ENCODE measurements at regions not wholly inside any gene's neighbourhood (a gene's known extent, or its start where the extent isn't known, plus 50 kb on each side); places are given as distances from the start of the nearest gene placed in this dataset.

GRCh38 chr18:6561862-6562291 is 147.2 kb upstream of the L3MBTL4 start:
- H3K36me3 Mint-ChIP-seq, result no peaks in the 10 kb centered on the region
- no peaks in the 10 kb centered on the region for H3K4me1 ChIP-seq (ENCODE audit: insufficient read depth, low read length)
- ChIA-PET POLR2A (ENCODE audit: partially characterized antibody) (no interaction called here), CTCF (ENCODE audit: partially characterized antibody) (no interaction called here)
- H3K27me3 ChIP-seq (ENCODE audit: insufficient read depth, low read length), result no peaks in the 10 kb centered on the region
- H3K27ac ChIP-seq (ENCODE audit: low read depth, low read length), result no peak overlapping the region
- intact Hi-C loops (cut with micrococcal nuclease), result no loop called here
- no peaks in the 10 kb centered on the region for H3K4me1 Mint-ChIP-seq
- no peaks in the 10 kb centered on the region for H3K9me3 ChIP-seq (ENCODE audit: control insufficient read depth in 1 of 2, low read length in 2 of 2)
- peaks cover 0 to 6% (median 0%) of the 10 kb centered on the region in 8 donors for H3K9me3 Mint-ChIP-seq
- no peak overlapping the region for H3K4me3 ChIP-seq (ENCODE audit: low read length in 2 of 2)
- no peak overlapping the region for H3K27ac Mint-ChIP-seq
- H3K4me3 Mint-ChIP-seq, result no peak overlapping the region
- no peaks in the 10 kb centered on the region for H3K27me3 Mint-ChIP-seq
- DNase-seq, result no peak
- H3K36me3 ChIP-seq (ENCODE audit: insufficient read depth, low read length), result no peaks in the 10 kb centered on the region

- Mint-ChIP-seq H3K27ac (no peak overlapping the region), H3K36me3 (no peaks in the 10 kb centered on the region), H3K4me3 (no peak overlapping the region), H3K9me3 (peaks cover 0 to 9% (median under 1%) of the 10 kb centered on the region in 8 donors), H3K4me1 (no peaks in the 10 kb centered on the region), H3K27me3 (no peaks in the 10 kb centered on the region)
- Histone ChIP-seq H3K9me3 (ENCODE audit: control insufficient read depth in 1 of 2, low read length in 2 of 2) (no peaks in the 10 kb centered on the region), H3K27ac (ENCODE audit: low read depth, low read length) (no peak overlapping the region), H3K36me3 (ENCODE audit: insufficient read depth, low read length) (no peaks in the 10 kb centered on the region), H3K4me1 (ENCODE audit: insufficient read depth, low read length) (no peaks in the 10 kb centered on the region), H3K4me3 (ENCODE audit: low read length in 2 of 2) (no peak overlapping the region), H3K27me3 (ENCODE audit: insufficient read depth, low read length) (no peaks in the 10 kb centered on the region)
- ChIA-PET CTCF (ENCODE audit: partially characterized antibody) (no interaction called here), POLR2A (ENCODE audit: partially characterized antibody) (no interaction called here)
- no peak for DNase-seq
- intact Hi-C loops (cut with micrococcal nuclease), result no loop called here
Measured at GRCh38 chr18:6563896-6564295, 149.2 kb upstream of the L3MBTL4 start.

GRCh38 chr18:6564950-6565814 is 150.5 kb upstream of the L3MBTL4 start:
- ChIA-PET CTCF (ENCODE audit: partially characterized antibody) (no interaction called here), POLR2A (ENCODE audit: partially characterized antibody) (no interaction called here)
- Histone ChIP-seq H3K36me3 (ENCODE audit: insufficient read depth, low read length) (no peaks in the 10 kb centered on the region), H3K27me3 (ENCODE audit: insufficient read depth, low read length) (no peaks in the 10 kb centered on the region), H3K9me3 (ENCODE audit: control insufficient read depth in 1 of 2, low read length in 2 of 2) (no peaks in the 10 kb centered on the region), H3K4me1 (ENCODE audit: insufficient read depth, low read length) (no peaks in the 10 kb centered on the region), H3K4me3 (ENCODE audit: low read length in 2 of 2) (no peak overlapping the region), H3K27ac (ENCODE audit: low read depth, low read length) (no peak overlapping the region)
- peaks cover 0 to 7% (median 0%) of the 10 kb centered on the region in 8 donors for H3K9me3 Mint-ChIP-seq
- intact Hi-C loops (cut with micrococcal nuclease), result no loop called here
- DNase-seq, result no peak
- no peak overlapping the region for H3K27ac Mint-ChIP-seq
- H3K27me3 Mint-ChIP-seq, result no peaks in the 10 kb centered on the region
- no peaks in the 10 kb centered on the region for H3K36me3 Mint-ChIP-seq
- H3K4me1 Mint-ChIP-seq, result no peaks in the 10 kb centered on the region
- H3K4me3 Mint-ChIP-seq, result no peak overlapping the region

GRCh38 chr18:6565815-6566081 is 151.0 kb upstream of the L3MBTL4 start:
- Histone ChIP-seq H3K36me3 (ENCODE audit: insufficient read depth, low read length) (no peaks in the 10 kb centered on the region), H3K9me3 (ENCODE audit: control insufficient read depth in 1 of 2, low read length in 2 of 2) (no peaks in the 10 kb centered on the region), H3K27me3 (ENCODE audit: insufficient read depth, low read length) (no peaks in the 10 kb centered on the region), H3K27ac (ENCODE audit: low read depth, low read length) (no peak overlapping the region), H3K4me1 (ENCODE audit: insufficient read depth, low read length) (no peaks in the 10 kb centered on the region), H3K4me3 (ENCODE audit: low read length in 2 of 2) (no peak overlapping the region)
- POLR2A ChIA-PET (ENCODE audit: partially characterized antibody), result no interaction called here
- Mint-ChIP-seq H3K4me1 (no peaks in the 10 kb centered on the region), H3K9me3 (peaks cover 0 to 7% (median 0%) of the 10 kb centered on the region in 8 donors), H3K27me3 (no peaks in the 10 kb centered on the region), H3K27ac (no peak overlapping the region), H3K4me3 (no peak overlapping the region), H3K36me3 (no peaks in the 10 kb centered on the region)
- intact Hi-C loops (cut with micrococcal nuclease), result no loop called here
- CTCF ChIA-PET (ENCODE audit: partially characterized antibody), result no interaction called here
- DNase-seq, result no peak

GRCh38 chr18:6566338-6566911 is 151.7 kb upstream of the L3MBTL4 start:
- H3K36me3 ChIP-seq (ENCODE audit: insufficient read depth, low read length), result no peaks in the 10 kb centered on the region
- no peaks in the 10 kb centered on the region for H3K4me1 ChIP-seq (ENCODE audit: insufficient read depth, low read length)
- H3K9me3 ChIP-seq (ENCODE audit: control insufficient read depth in 1 of 2, low read length in 2 of 2), result no peaks in the 10 kb centered on the region
- no peak overlapping the region for H3K4me3 ChIP-seq (ENCODE audit: low read length in 2 of 2)
- Mint-ChIP-seq H3K9me3 (peaks cover 0 to 8% (median under 1%) of the 10 kb centered on the region in 8 donors), H3K4me3 (no peak overlapping the region), H3K36me3 (no peaks in the 10 kb centered on the region), H3K4me1 (no peaks in the 10 kb centered on the region), H3K27me3 (no peaks in the 10 kb centered on the region), H3K27ac (no peak overlapping the region)
- ChIA-PET POLR2A (ENCODE audit: partially characterized antibody) (no interaction called here), CTCF (ENCODE audit: partially characterized antibody) (no interaction called here)
- no peaks in the 10 kb centered on the region for H3K27me3 ChIP-seq (ENCODE audit: insufficient read depth, low read length)
- intact Hi-C loops (cut with micrococcal nuclease), result no loop called here
- no peak overlapping the region for H3K27ac ChIP-seq (ENCODE audit: low read depth, low read length)
- DNase-seq, result no peak

GRCh38 chr18:6569813-6570212 is 155.1 kb upstream of the L3MBTL4 start:
- no peaks in the 10 kb centered on the region for H3K27me3 ChIP-seq (ENCODE audit: insufficient read depth, low read length)
- Mint-ChIP-seq H3K36me3 (no peaks in the 10 kb centered on the region), H3K27me3 (no peaks in the 10 kb centered on the region), H3K4me3 (no peak overlapping the region), H3K4me1 (no peaks in the 10 kb centered on the region), H3K9me3 (peaks cover 2 to 9% (median 4%) of the 10 kb centered on the region in 8 donors), H3K27ac (no peak overlapping the region)
- H3K36me3 ChIP-seq (ENCODE audit: insufficient read depth, low read length), result no peaks in the 10 kb centered on the region
- no peak overlapping the region for H3K4me3 ChIP-seq (ENCODE audit: low read length in 2 of 2)
- no peak for DNase-seq
- intact Hi-C loops (cut with micrococcal nuclease), result no loop called here
- CTCF ChIA-PET (ENCODE audit: partially characterized antibody), result no interaction called here
- POLR2A ChIA-PET (ENCODE audit: partially characterized antibody), result no interaction called here
- H3K4me1 ChIP-seq (ENCODE audit: insufficient read depth, low read length), result no peaks in the 10 kb centered on the region
- H3K9me3 ChIP-seq (ENCODE audit: control insufficient read depth in 1 of 2, low read length in 2 of 2), result no peaks in the 10 kb centered on the region
- no peak overlapping the region for H3K27ac ChIP-seq (ENCODE audit: low read depth, low read length)

- Histone ChIP-seq H3K36me3 (ENCODE audit: insufficient read depth, low read length) (no peaks in the 10 kb centered on the region), H3K27ac (ENCODE audit: low read depth, low read length) (no peak overlapping the region), H3K4me3 (ENCODE audit: low read length in 2 of 2) (no peak overlapping the region), H3K4me1 (ENCODE audit: insufficient read depth, low read length) (no peaks in the 10 kb centered on the region), H3K27me3 (ENCODE audit: insufficient read depth, low read length) (no peaks in the 10 kb centered on the region), H3K9me3 (ENCODE audit: control insufficient read depth in 1 of 2, low read length in 2 of 2) (no peaks in the 10 kb centered on the region)
- H3K4me1 Mint-ChIP-seq, result no peaks in the 10 kb centered on the region
- CTCF ChIA-PET (ENCODE audit: partially characterized antibody), result no interaction called here
- DNase-seq, result no peak
- no peaks in the 10 kb centered on the region for H3K27me3 Mint-ChIP-seq
- no peak overlapping the region for H3K4me3 Mint-ChIP-seq
- intact Hi-C loops (cut with micrococcal nuclease), result no loop called here
- H3K36me3 Mint-ChIP-seq, result no peaks in the 10 kb centered on the region
- no peak overlapping the region for H3K27ac Mint-ChIP-seq
- peaks cover 2 to 9% (median 4%) of the 10 kb centered on the region in 8 donors for H3K9me3 Mint-ChIP-seq
- POLR2A ChIA-PET (ENCODE audit: partially characterized antibody), result no interaction called here
Measured at GRCh38 chr18:6570581-6571238, 156.0 kb upstream of the L3MBTL4 start.
